ENCODE measurements at regions not wholly inside any gene's neighbourhood (a gene's known extent, or its start where the extent isn't known, plus 50 kb on each side); places are given as distances from the start of the nearest gene placed in this dataset.

- TF ChIP-seq POLR2A (IDR thresholded peaks at IDR 0.05) = no peak
- TF ChIP-seq, protein P1, sequence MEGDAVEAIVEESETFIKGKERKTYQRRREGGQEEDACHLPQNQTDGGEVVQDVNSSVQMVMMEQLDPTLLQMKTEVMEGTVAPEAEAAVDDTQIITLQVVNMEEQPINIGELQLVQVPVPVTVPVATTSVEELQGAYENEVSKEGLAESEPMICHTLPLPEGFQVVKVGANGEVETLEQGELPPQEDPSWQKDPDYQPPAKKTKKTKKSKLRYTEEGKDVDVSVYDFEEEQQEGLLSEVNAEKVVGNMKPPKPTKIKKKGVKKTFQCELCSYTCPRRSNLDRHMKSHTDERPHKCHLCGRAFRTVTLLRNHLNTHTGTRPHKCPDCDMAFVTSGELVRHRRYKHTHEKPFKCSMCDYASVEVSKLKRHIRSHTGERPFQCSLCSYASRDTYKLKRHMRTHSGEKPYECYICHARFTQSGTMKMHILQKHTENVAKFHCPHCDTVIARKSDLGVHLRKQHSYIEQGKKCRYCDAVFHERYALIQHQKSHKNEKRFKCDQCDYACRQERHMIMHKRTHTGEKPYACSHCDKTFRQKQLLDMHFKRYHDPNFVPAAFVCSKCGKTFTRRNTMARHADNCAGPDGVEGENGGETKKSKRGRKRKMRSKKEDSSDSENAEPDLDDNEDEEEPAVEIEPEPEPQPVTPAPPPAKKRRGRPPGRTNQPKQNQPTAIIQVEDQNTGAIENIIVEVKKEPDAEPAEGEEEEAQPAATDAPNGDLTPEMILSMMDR (IDR thresholded peaks at IDR 0.05) = no peak
Observed at GRCh38 chr4:124884316-124884715, 171.8 kb upstream of the ANKRD50 start.

All from esophagus squamous epithelium (tissue), 4 donors.